K562 (cell line): ENCODE measurements at regions not wholly inside any gene's neighbourhood (a gene's known extent, or its start where the extent isn't known, plus 50 kb on each side); places are given as distances from the start of the nearest gene placed in this dataset.
A peak's percentile ranks its signal among the peaks of the same experiment; 100 is the strongest.

Source experiments
- BMI1 ChIP-seq: fragments of 150-350 bp; IDR thresholded peaks from 2 replicates; pipeline ENCODE4 v1.6.1; 2014; ENCODE audit warnings: low read length
- FOSL1 ChIP-seq: fragments of 200-800 bp; sonication (Bioruptor generic); conservative IDR thresholded peaks from 2 replicates; pipeline ENCODE4 v1.6.1; 2016; ENCODE audit warnings: missing genetic modification characterization, missing compliant biosample characterization
- GTF3C2 ChIP-seq: IDR thresholded peaks from 3 replicates; pipeline ENCODE4 v1.6.1; 2011; ENCODE audit warnings: borderline replicate concordance, mild to moderate bottlenecking, moderate library complexity; ENCODE audit not compliant: insufficient read length; ENCODE audit errors: extremely low read depth
- JUN ChIP-seq, 2 experiments: sonication (generic) in 1 of 2; formaldehyde crosslinking in 1 of 2; IDR thresholded peaks; 2 replicates each; pipeline versions ENCODE4 v1.6.1 to v1.8.0; 2012 to 2022; ENCODE audit warnings: borderline replicate concordance in 2 of 2, mild to moderate bottlenecking in 2 of 2, improper control_type of control experiment in 1 of 2, low read depth in 1 of 2, low read length in 1 of 2, missing genetic modification reagents in 1 of 2
- L3MBTL2 ChIP-seq: fragments of 450-650 bp; IDR thresholded peaks from 2 replicates; pipeline ENCODE4 v1.6.1; 2016; ENCODE audit warnings: mild to moderate bottlenecking, moderate library complexity
- NCOA2 ChIP-seq, 2 experiments: fragments of 450-650 bp; IDR thresholded peaks; 2 replicates each; pipeline ENCODE4 v1.6.1; 2018; ENCODE audit warnings: mild to moderate bottlenecking in 2 of 2, moderate library complexity in 1 of 2; ENCODE audit not compliant: partially characterized antibody in 2 of 2
- PYGO2 ChIP-seq: fragments of 450-650 bp; IDR thresholded peaks from 2 replicates; pipeline ENCODE4 v1.6.1; 2016; ENCODE audit warnings: mild to moderate bottlenecking, missing genetic modification characterization, moderate library complexity, missing compliant biosample characterization
- ZNF197 ChIP-seq: fragments of 200-800 bp; sonication (Bioruptor generic); IDR thresholded peaks from 2 replicates; pipeline ENCODE4 v1.6.1; 2016; ENCODE audit warnings: low read depth, missing genetic modification characterization, missing compliant biosample characterization
- ZNF253 ChIP-seq: fragments of 250-450 bp; sonication (Bioruptor Pico); conservative IDR thresholded peaks from 2 replicates; pipeline ENCODE4 v1.6.1; 2021; ENCODE audit warnings: mild to moderate bottlenecking
- TF ChIP-seq, protein P1 (sequence below), 2 experiments: fragments of 450-650 bp in 1 of 2; sonication (generic) in 1 of 2; formaldehyde crosslinking in 1 of 2; IDR thresholded peaks in 1 of 2; conservative IDR thresholded peaks in 1 of 2; 2 replicates each; pipeline versions ENCODE4 v1.6.1 to v1.8.1; 2016 to 2023; ENCODE audit warnings: mild to moderate bottlenecking in 2 of 2, moderate library complexity in 2 of 2, inconsistent platforms in 1 of 2, missing genetic modification reagents in 1 of 2
- TF ChIP-seq, protein P2 (sequence below): conservative IDR thresholded peaks from 2 replicates; pipeline ENCODE4 v1.6.1; 2011; ENCODE audit warnings: low read depth, mild to moderate bottlenecking, low read length; ENCODE audit not compliant: control insufficient read depth
- TF ChIP-seq, protein P3 (sequence below): sonication (generic); formaldehyde crosslinking; IDR thresholded peaks from 2 replicates; pipeline ENCODE4 v1.9.0; 2022; ENCODE audit warnings: mild to moderate bottlenecking, missing genetic modification reagents

GRCh38 chr10:78974617-78975317 is 94.0 kb upstream of the ZMIZ1 start (continued):
- TF ChIP-seq, protein P1, sequence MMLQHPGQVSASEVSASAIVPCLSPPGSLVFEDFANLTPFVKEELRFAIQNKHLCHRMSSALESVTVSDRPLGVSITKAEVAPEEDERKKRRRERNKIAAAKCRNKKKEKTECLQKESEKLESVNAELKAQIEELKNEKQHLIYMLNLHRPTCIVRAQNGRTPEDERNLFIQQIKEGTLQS (IDR thresholded peaks at IDR 0.05) = peak; percentile 75
- TF ChIP-seq, protein P1 (CRISPR knock-in tag; conservative IDR thresholded peaks at IDR 0.05) = no peak
- TF ChIP-seq ZNF253 (CRISPR knock-in tag) (0 out of 2 replicates have a peak, but pooled peaks have one; percentile 24), BMI1 (no peak), FOSL1 (peak; percentile 46; the same call in 1 of the 2 replicates), PYGO2 (tag) (no peak), JUN (IDR thresholded peaks at IDR 0.05; ENCODE audit: borderline replicate concordance, low read depth, low read length) (0 out of 2 replicates have a peak, but pooled peaks have one; percentile 10), JUN (CRISPR knock-in tag; IDR thresholded peaks at IDR 0.05; ENCODE audit: borderline replicate concordance) (0 out of 2 replicates have a peak, but pooled peaks have one; percentile 33), ZNF197 (no peak), NCOA2 (IDR thresholded peaks at IDR 0.05; ENCODE audit: partially characterized antibody in 2 of 2) (no peak), L3MBTL2 (peak; percentile 80), GTF3C2 (no peak)
- TF ChIP-seq, protein P2, sequence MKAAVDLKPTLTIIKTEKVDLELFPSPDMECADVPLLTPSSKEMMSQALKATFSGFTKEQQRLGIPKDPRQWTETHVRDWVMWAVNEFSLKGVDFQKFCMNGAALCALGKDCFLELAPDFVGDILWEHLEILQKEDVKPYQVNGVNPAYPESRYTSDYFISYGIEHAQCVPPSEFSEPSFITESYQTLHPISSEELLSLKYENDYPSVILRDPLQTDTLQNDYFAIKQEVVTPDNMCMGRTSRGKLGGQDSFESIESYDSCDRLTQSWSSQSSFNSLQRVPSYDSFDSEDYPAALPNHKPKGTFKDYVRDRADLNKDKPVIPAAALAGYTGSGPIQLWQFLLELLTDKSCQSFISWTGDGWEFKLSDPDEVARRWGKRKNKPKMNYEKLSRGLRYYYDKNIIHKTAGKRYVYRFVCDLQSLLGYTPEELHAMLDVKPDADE = no peak
- TF ChIP-seq, protein P3, sequence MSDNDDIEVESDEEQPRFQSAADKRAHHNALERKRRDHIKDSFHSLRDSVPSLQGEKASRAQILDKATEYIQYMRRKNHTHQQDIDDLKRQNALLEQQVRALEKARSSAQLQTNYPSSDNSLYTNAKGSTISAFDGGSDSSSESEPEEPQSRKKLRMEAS = peak; percentile 71
